IMR-90 (cell line): ENCODE measurements at regions not wholly inside any gene's neighbourhood (a gene's known extent, or its start where the extent isn't known, plus 50 kb on each side); places are given as distances from the start of the nearest gene placed in this dataset.
"Not testable (repeated sequence)": the region's sequence is repeated elsewhere in the genome, so short reads cannot be mapped to it uniquely, and the experiment has no call there.

Experiments
- ATAC-seq: fragments of 200-7000 bp; cut with Tn5 transposase; 2 replicates; pipeline ENCODE4 v1.9.1; 2020; ENCODE audit warnings: low read depth, mild to moderate bottlenecking, moderate library complexity
- BruUV-seq: library from RNA; stranded (reverse); fragments of 400-500 nt; replicated peaks from 2 replicates; lab custom pipeline; 2021; lab: Mats Ljungman, UMichigan
- CTCF ChIA-PET: fragments of 300-600 bp; formaldehyde crosslinking; extraction: SDS; loops from one replicate; lab custom pipeline; 2021; ENCODE audit warnings: antibody characterized with exemption; lab: Yijun Ruan, JAX
- POLR2A ChIA-PET: fragments of 300-600 bp; sonication (Branson Sonifier 250); formaldehyde crosslinking; loops from one replicate; lab custom pipeline; 2022; ENCODE audit warnings: antibody characterized with exemption; ENCODE audit not compliant: unreplicated experiment; lab: Charles Lee
- DNase-seq: peaks from one replicate; pipeline ENCODE4 v3.0.0; 2013
- H2AFZ ChIP-seq: replicated peaks from 2 replicates; pipeline ENCODE3; 2013; ENCODE audit warnings: low read length, mild to moderate bottlenecking; ENCODE audit not compliant: poor library complexity
- H2AK5ac ChIP-seq: 2 replicates; pipeline ENCODE4 v1.6.1; 2013; ENCODE audit warnings: low read depth, low read length, inconsistent platforms
- H2AK9ac ChIP-seq: replicated peaks from 2 replicates; pipeline ENCODE3; 2013; ENCODE audit warnings: mild to moderate bottlenecking, low read depth, low read length, moderate library complexity; ENCODE audit not compliant: poor library complexity
- H2BK120ac ChIP-seq: 2 replicates; pipeline ENCODE4 v1.6.1; 2013; ENCODE audit warnings: low read depth, low read length, inconsistent platforms
- H2BK15ac ChIP-seq: 3 replicates; pipeline ENCODE4 v1.6.1; 2013; ENCODE audit warnings: low read depth, low read length, inconsistent platforms
- H2BK20ac ChIP-seq: 2 replicates; pipeline ENCODE4 v1.6.1; 2013; ENCODE audit warnings: low read depth, mild to moderate bottlenecking, inconsistent platforms, low read length, moderate library complexity
- H2BK5ac ChIP-seq: 2 replicates; pipeline ENCODE4 v1.6.1; 2013; ENCODE audit warnings: mild to moderate bottlenecking, low read depth, low read length, inconsistent platforms; ENCODE audit not compliant: poor library complexity, severe bottlenecking
- H3K14ac ChIP-seq: replicated peaks from 2 replicates; pipeline ENCODE4 v1.6.1; 2013; ENCODE audit warnings: low read depth, low read length, inconsistent platforms
- H3K18ac ChIP-seq: 2 replicates; pipeline ENCODE4 v1.6.1; 2013; ENCODE audit warnings: low read depth, low read length, control low read depth
- H3K23ac ChIP-seq: 2 replicates; pipeline ENCODE4 v1.6.1; 2013; ENCODE audit warnings: low read depth, low read length, inconsistent platforms
- H3K27ac ChIP-seq: 2 replicates; pipeline ENCODE4 v1.5.1; 2013; ENCODE audit warnings: mild to moderate bottlenecking, control low read depth, low read length; ENCODE audit not compliant: insufficient read depth
- H3K27me3 ChIP-seq: 2 replicates; pipeline ENCODE4 v1.6.1; 2013; ENCODE audit warnings: low read length; ENCODE audit not compliant: control insufficient read depth, insufficient read depth
- H3K36me3 ChIP-seq: 2 replicates; pipeline ENCODE4 v1.6.1; 2013; ENCODE audit warnings: low read length, mixed read lengths; ENCODE audit not compliant: control insufficient read depth, insufficient read depth
- H3K4ac ChIP-seq: 2 replicates; pipeline ENCODE4 v1.6.1; 2013; ENCODE audit warnings: low read depth, low read length, inconsistent platforms
- H3K4me1 ChIP-seq: 2 replicates; pipeline ENCODE4 v1.6.1; 2013; ENCODE audit warnings: low read length, mixed read lengths; ENCODE audit not compliant: control insufficient read depth, insufficient read depth
- H3K4me2 ChIP-seq: 2 replicates; pipeline ENCODE4 v1.6.1; 2013; ENCODE audit warnings: low read depth, mild to moderate bottlenecking, control low read depth, low read length, moderate library complexity
- H3K4me3 ChIP-seq: 2 replicates; pipeline ENCODE4 v1.5.1; 2013; ENCODE audit warnings: low read depth, mild to moderate bottlenecking, control low read depth, low read length, moderate library complexity; ENCODE audit not compliant: insufficient read depth
- H3K56ac ChIP-seq: 2 replicates; pipeline ENCODE4 v1.6.1; 2013; ENCODE audit warnings: low read length, inconsistent platforms; ENCODE audit not compliant: insufficient read depth; ENCODE audit errors: extremely low read depth
- H3K79me1 ChIP-seq, 2 experiments: 2 replicates each; pipeline ENCODE4 v1.6.1; 2013; ENCODE audit warnings: low read length in 2 of 2, inconsistent platforms in 1 of 2, low read depth in 1 of 2
- H3K9ac ChIP-seq: 2 replicates; pipeline ENCODE4 v1.6.1; 2013; ENCODE audit warnings: low read depth, low read length, control low read depth
- H3K9me1 ChIP-seq: 2 replicates; pipeline ENCODE4 v1.6.1; 2013; ENCODE audit warnings: low read length, inconsistent platforms; ENCODE audit not compliant: insufficient read depth
- H3K9me3 ChIP-seq: 2 replicates; pipeline ENCODE4 v1.6.1; 2013; ENCODE audit warnings: low read length; ENCODE audit not compliant: control insufficient read depth, insufficient read depth
- H4K20me1 ChIP-seq: 2 replicates; pipeline ENCODE4 v1.6.1; 2013; ENCODE audit warnings: low read length, inconsistent platforms; ENCODE audit not compliant: insufficient read depth
- H4K5ac ChIP-seq: 2 replicates; pipeline ENCODE4 v1.6.1; 2013; ENCODE audit warnings: mild to moderate bottlenecking, low read depth, low read length, control low read depth
- H4K8ac ChIP-seq, 2 experiments: 2 replicates each; pipeline ENCODE4 v1.6.1; 2013; ENCODE audit warnings: low read depth in 2 of 2, low read length in 2 of 2, control low read depth in 1 of 2, inconsistent platforms in 1 of 2
- H4K91ac ChIP-seq: 2 replicates; pipeline ENCODE4 v1.6.1; 2013; ENCODE audit warnings: low read depth, low read length, inconsistent platforms; ENCODE audit not compliant: insufficient read depth
- RCOR1 ChIP-seq: IDR thresholded peaks from 2 replicates; pipeline ENCODE4 v1.6.1; 2012; ENCODE audit warnings: mild to moderate bottlenecking, low read length, improper control_type of control experiment; ENCODE audit not compliant: insufficient replicate concordance
- WGBS, 2 experiments: methylation state at CpG; one replicate each; pipeline versions ENCODE4 v1.1.5 to v1.1.7; 2013; ENCODE audit warnings: missing lambda C conversion rate in 2 of 2; ENCODE audit not compliant: insufficient read length in 1 of 2; ENCODE audit errors: extremely low coverage in 2 of 2; 5-methylcytosine and 5-hydroxymethylcytosine counted together
- dilution Hi-C: fragments of 300-500 bp; cut with HindIII; formaldehyde crosslinking; loops from one replicate; pipeline ENCODE4 v1.14.3; 2018; ENCODE audit warnings: low sequenced_read_pairs; ENCODE audit not compliant: unreplicated experiment
- in situ Hi-C: fragments of 300-500 bp; cut with MboI; formaldehyde crosslinking; loops from 3 replicates; pipeline ENCODE4 v1.14.3; 2019; ENCODE audit warnings: low sequenced_read_pairs, inconsistent platforms, mixed read lengths
- intact Hi-C: fragments of 100-400 bp; cut with micrococcal nuclease; formaldehyde crosslinking; loops from 2 replicates; pipeline ENCODE4 v1.10.0; 2022

DNA sequence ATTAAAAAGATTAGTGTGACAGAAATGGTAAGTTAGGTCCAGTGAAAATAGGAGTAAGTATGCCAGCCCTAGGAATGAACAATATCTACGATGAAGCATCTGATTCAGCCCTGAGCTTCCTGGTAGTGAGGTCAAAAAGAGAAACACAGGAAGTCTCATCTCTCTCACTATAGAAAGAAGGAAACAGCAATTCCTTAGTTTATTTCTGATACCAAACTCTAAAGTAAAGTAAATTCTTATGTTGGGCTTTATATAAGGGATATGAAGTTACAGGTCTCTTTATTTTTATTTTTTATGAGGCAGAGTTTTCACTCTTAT, 76.7 kb upstream of the RFLNA start:
- Histone ChIP-seq H3K9me3 (peaks cover 21% of the 10 kb centered on the region), H2BK120ac (no peak overlapping the region), H3K4ac (no peak overlapping the region), H3K23ac (no peak overlapping the region), H4K8ac (no peak overlapping the region), H3K4me1 (no peaks in the 10 kb centered on the region; the same call in 1 of the 2 replicates), H2AK9ac (no peak overlapping the region), H3K56ac (no peak overlapping the region), H2AFZ (no peak overlapping the region), H3K4me2 (no peak overlapping the region), H3K14ac (no peak overlapping the region), H2BK15ac (no peak overlapping the region), H3K27me3 (peaks cover 32% of the 10 kb centered on the region), H3K18ac (no peak overlapping the region), H3K36me3 (no peaks in the 10 kb centered on the region), H3K9ac (no peak overlapping the region), H3K4me3 (no peak overlapping the region), H4K91ac (no peak overlapping the region), H3K79me1 (no peaks in the 10 kb centered on the region), H4K5ac (no peak overlapping the region), H3K9me1 (no peaks in the 10 kb centered on the region), H2BK20ac (no peak overlapping the region), H4K20me1 (no peaks in the 10 kb centered on the region), H2BK5ac (no peak overlapping the region), H3K27ac (no peak overlapping the region), H2AK5ac (no peak overlapping the region)
- ChIA-PET POLR2A (no interaction called here), CTCF (no interaction called here)
- BruUV-seq: no TSS peak
- in situ Hi-C loops (no loop called here), dilution Hi-C loops (no loop called here), intact Hi-C loops (no loop called here)
- WGBS, 2 experiments: no CpG with 5 or more reads among the region's 1 CpG
- ATAC-seq (no peak), DNase-seq (no peak)
- no peak for TF ChIP-seq RCOR1

DNA sequence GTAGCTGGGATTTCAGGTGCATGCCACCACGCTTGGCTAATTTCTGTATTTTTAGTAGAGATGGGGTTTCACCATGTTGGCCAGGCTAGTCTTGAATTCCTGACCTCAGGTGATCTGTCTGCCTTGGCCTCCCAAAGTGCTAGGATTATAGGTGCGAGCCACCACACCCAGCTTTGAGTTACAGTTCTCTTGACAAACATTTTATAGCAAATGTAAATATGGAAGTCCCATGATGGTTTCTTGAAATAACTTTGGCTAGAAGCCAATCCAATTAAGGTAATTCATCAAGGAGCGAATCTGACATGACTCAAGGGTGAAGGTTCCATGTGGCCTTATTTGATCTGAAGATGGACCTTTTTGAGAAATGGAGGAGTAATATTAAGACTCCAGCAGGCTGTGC, 76.2 kb upstream of the RFLNA start:
- H2AK9ac ChIP-seq, H3K79me1 ChIP-seq, H4K20me1 ChIP-seq, ATAC-seq, H3K18ac ChIP-seq, H4K91ac ChIP-seq, H3K9me1 ChIP-seq, H2AK5ac ChIP-seq, H3K4me1 ChIP-seq, H2BK15ac ChIP-seq, H3K56ac ChIP-seq, H3K14ac ChIP-seq, H2BK5ac ChIP-seq, H3K4me3 ChIP-seq, H2BK120ac ChIP-seq, DNase-seq, H3K9ac ChIP-seq, in situ Hi-C loops, CTCF ChIA-PET, H3K36me3 ChIP-seq, BruUV-seq, H2AFZ ChIP-seq, H2BK20ac ChIP-seq, H4K8ac ChIP-seq, H3K27ac ChIP-seq, POLR2A ChIA-PET, dilution Hi-C loops, intact Hi-C loops, H3K4ac ChIP-seq, H3K23ac ChIP-seq, H4K5ac ChIP-seq, H3K4me2 ChIP-seq: not testable (repeated sequence)
- H3K9me3 ChIP-seq: peaks cover 21% of the 10 kb centered on the region
- peaks cover 31% of the 10 kb centered on the region for H3K27me3 ChIP-seq
- no CpG with 5 or more reads among the region's 3 CpGs for whole genome bisulfite sequencing, 2 experiments
